GM23338 (cell line): ENCODE measurements at regions not wholly inside any gene's neighbourhood (a gene's known extent, or its start where the extent isn't known, plus 50 kb on each side); places are given as distances from the start of the nearest gene placed in this dataset.

Experiments
- ATAC-seq: fragments of 200-7000 bp; cut with Tn5 transposase; 3 replicates; pipeline ENCODE4 v1.9.1; 2020
- DNase-seq: peaks from one replicate; pipeline ENCODE4 v3.0.0-alpha.2; 2015; ENCODE audit warnings: low spot score
- H2AFZ ChIP-seq: fragments of 200-600 bp; sonication (generic); 2 replicates; pipeline ENCODE4 v1.8.0; 2016; ENCODE audit warnings: antibody characterized with exemption, mild to moderate bottlenecking, moderate library complexity
- H3F3A ChIP-seq: fragments of 200-600 bp; sonication (generic); replicated peaks from 2 replicates; pipeline ENCODE4 v1.8.0; 2017; ENCODE audit warnings: antibody characterized with exemption, mixed run types, low read depth
- H3K27ac ChIP-seq: fragments of 200-600 bp; sonication (generic); 2 replicates; pipeline ENCODE4 v1.6.1; 2016; ENCODE audit warnings: low read depth
- H3K27me3 ChIP-seq: fragments of 200-600 bp; sonication (generic); 2 replicates; pipeline ENCODE4 v1.8.0; 2016; ENCODE audit warnings: mild to moderate bottlenecking, mixed run types, moderate library complexity; ENCODE audit not compliant: insufficient read depth
- H3K36me3 ChIP-seq: fragments of 200-600 bp; sonication (generic); 2 replicates; pipeline ENCODE4 v1.8.0; 2016; ENCODE audit warnings: mild to moderate bottlenecking; ENCODE audit not compliant: insufficient read depth
- H3K4me1 ChIP-seq: fragments of 200-600 bp; sonication (generic); 2 replicates; pipeline ENCODE4 v1.8.0; 2016; ENCODE audit warnings: mild to moderate bottlenecking, moderate library complexity; ENCODE audit not compliant: insufficient read depth
- H3K4me2 ChIP-seq: fragments of 200-600 bp; sonication (generic); 2 replicates; pipeline ENCODE4 v1.7.1; 2017; ENCODE audit warnings: mixed run types
- H3K4me3 ChIP-seq: fragments of 200-600 bp; sonication (generic); 2 replicates; pipeline ENCODE4 v1.6.1; 2016; ENCODE audit warnings: mixed run types
- H3K79me2 ChIP-seq: fragments of 200-600 bp; sonication (generic); replicated peaks from 2 replicates; pipeline ENCODE4 v1.8.0; 2017; ENCODE audit warnings: mild to moderate bottlenecking; ENCODE audit not compliant: insufficient read depth
- H3K9me2 ChIP-seq: fragments of 200-600 bp; sonication (generic); 2 replicates; pipeline ENCODE4 v1.8.0; 2017; ENCODE audit not compliant: insufficient read depth
- H4K20me1 ChIP-seq: fragments of 200-600 bp; sonication (generic); replicated peaks from 2 replicates; pipeline ENCODE4 v1.8.0; 2017; ENCODE audit warnings: mild to moderate bottlenecking; ENCODE audit not compliant: insufficient read depth
- H3K27ac Mint-ChIP-seq: 2 replicates; pipeline ENCODE4 v1.8.0; 2020; ENCODE audit warnings: inconsistent platforms, mild to moderate bottlenecking, moderate library complexity, mixed read lengths
- H3K27me3 Mint-ChIP-seq: 3 replicates; pipeline ENCODE4 v1.8.0; 2022; ENCODE audit warnings: low read depth, mild to moderate bottlenecking, moderate library complexity, mixed read lengths, inconsistent platforms; ENCODE audit not compliant: insufficient read depth, poor library complexity
- H3K36me3 Mint-ChIP-seq: 3 replicates; pipeline ENCODE4 v1.8.0; 2021; ENCODE audit warnings: low read depth, mild to moderate bottlenecking, inconsistent platforms, moderate library complexity, mixed read lengths
- H3K4me1 Mint-ChIP-seq: 3 replicates; pipeline ENCODE4 v1.8.0; 2020; ENCODE audit warnings: mild to moderate bottlenecking, inconsistent platforms, mixed read lengths
- H3K4me3 Mint-ChIP-seq: 3 replicates; pipeline ENCODE4 v1.8.0; 2021; ENCODE audit warnings: moderate library complexity, mild to moderate bottlenecking, inconsistent platforms, mixed read lengths
- H3K9me3 Mint-ChIP-seq: 3 replicates; pipeline ENCODE4 v1.8.0; 2020; ENCODE audit warnings: moderate library complexity, mild to moderate bottlenecking, inconsistent platforms, mixed read lengths
- EZH2 ChIP-seq: fragments of 200-600 bp; sonication (generic); IDR thresholded peaks from one replicate; pipeline ENCODE4 v1.8.0; 2017; ENCODE audit warnings: antibody characterized with exemption, mild to moderate bottlenecking, low read depth; ENCODE audit not compliant: unreplicated experiment
- POLR2AphosphoS5 ChIP-seq: IDR thresholded peaks from 2 replicates; pipeline ENCODE4 v1.6.1; 2016; ENCODE audit warnings: antibody characterized with exemption, low read depth
- ZNF331 ChIP-seq: fragments of 250-450 bp; sonication (Bioruptor Pico); IDR thresholded peaks from 2 replicates; pipeline ENCODE4 v1.5.0; 2020; ENCODE audit warnings: low read depth, mild to moderate bottlenecking, moderate library complexity
- TF ChIP-seq, protein P1 (sequence below): IDR thresholded peaks from 2 replicates; pipeline ENCODE4 v1.6.1; 2016; ENCODE audit warnings: antibody characterized with exemption
- TF ChIP-seq, protein P2 (sequence below), 2 experiments: fragments of 200-600 bp in 1 of 2; sonication (generic) in 1 of 2; conservative IDR thresholded peaks; 2 replicates each; pipeline versions ENCODE4 v1.5.1 to v1.6.1; 2016 to 2017; ENCODE audit warnings: antibody characterized with exemption in 2 of 2, low read depth in 2 of 2, mild to moderate bottlenecking in 2 of 2, moderate library complexity in 1 of 2
- TF ChIP-seq, protein P3 (sequence below): fragments of 250-450 bp; sonication (Bioruptor Pico); IDR thresholded peaks from 2 replicates; pipeline ENCODE4 v1.5.0; 2020; ENCODE audit warnings: mild to moderate bottlenecking, moderate library complexity

DNA sequence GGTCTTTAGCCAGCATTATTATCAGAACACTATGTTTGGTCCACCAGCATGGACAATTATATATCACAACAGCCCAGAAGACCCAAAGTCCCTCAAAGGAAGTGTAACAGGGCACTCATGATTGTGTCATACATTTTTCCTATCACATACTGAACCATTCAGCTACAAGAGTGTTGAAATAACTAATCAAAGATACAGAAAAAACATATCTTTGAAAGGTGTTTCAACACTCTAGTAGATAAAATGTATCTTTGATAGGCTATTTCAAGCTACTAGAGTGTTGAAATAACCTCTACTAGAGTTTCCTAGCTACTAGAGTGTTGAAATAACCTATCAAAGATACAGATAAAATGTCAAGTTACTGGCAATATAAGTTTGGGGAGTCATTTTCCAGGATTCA lies 545.0 kb downstream of the PRR16 start:
- Histone ChIP-seq H3K27ac (no peak overlapping the region), H3K4me2 (no peak overlapping the region), H3K4me1 (no peaks in the 10 kb centered on the region), H3F3A (no peaks in the 10 kb centered on the region), H3K36me3 (no peaks in the 10 kb centered on the region), H3K9me2 (no peaks in the 10 kb centered on the region), H3K79me2 (no peaks in the 10 kb centered on the region), H2AFZ (no peak overlapping the region), H4K20me1 (no peaks in the 10 kb centered on the region), H3K4me3 (no peak overlapping the region), H3K27me3 (no peaks in the 10 kb centered on the region)
- H3K4me1 Mint-ChIP-seq = no peaks in the 10 kb centered on the region
- no peaks in the 10 kb centered on the region for H3K27me3 Mint-ChIP-seq
- H3K4me3 Mint-ChIP-seq = no peak overlapping the region
- ATAC-seq (no peak), DNase-seq (no peak)
- H3K27ac Mint-ChIP-seq = no peak overlapping the region
- TF ChIP-seq, protein P1, sequence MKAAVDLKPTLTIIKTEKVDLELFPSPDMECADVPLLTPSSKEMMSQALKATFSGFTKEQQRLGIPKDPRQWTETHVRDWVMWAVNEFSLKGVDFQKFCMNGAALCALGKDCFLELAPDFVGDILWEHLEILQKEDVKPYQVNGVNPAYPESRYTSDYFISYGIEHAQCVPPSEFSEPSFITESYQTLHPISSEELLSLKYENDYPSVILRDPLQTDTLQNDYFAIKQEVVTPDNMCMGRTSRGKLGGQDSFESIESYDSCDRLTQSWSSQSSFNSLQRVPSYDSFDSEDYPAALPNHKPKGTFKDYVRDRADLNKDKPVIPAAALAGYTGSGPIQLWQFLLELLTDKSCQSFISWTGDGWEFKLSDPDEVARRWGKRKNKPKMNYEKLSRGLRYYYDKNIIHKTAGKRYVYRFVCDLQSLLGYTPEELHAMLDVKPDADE = no peak
- TF ChIP-seq POLR2AphosphoS5 = no peak
- TF ChIP-seq, protein P2, sequence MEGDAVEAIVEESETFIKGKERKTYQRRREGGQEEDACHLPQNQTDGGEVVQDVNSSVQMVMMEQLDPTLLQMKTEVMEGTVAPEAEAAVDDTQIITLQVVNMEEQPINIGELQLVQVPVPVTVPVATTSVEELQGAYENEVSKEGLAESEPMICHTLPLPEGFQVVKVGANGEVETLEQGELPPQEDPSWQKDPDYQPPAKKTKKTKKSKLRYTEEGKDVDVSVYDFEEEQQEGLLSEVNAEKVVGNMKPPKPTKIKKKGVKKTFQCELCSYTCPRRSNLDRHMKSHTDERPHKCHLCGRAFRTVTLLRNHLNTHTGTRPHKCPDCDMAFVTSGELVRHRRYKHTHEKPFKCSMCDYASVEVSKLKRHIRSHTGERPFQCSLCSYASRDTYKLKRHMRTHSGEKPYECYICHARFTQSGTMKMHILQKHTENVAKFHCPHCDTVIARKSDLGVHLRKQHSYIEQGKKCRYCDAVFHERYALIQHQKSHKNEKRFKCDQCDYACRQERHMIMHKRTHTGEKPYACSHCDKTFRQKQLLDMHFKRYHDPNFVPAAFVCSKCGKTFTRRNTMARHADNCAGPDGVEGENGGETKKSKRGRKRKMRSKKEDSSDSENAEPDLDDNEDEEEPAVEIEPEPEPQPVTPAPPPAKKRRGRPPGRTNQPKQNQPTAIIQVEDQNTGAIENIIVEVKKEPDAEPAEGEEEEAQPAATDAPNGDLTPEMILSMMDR (conservative IDR thresholded peaks at IDR 0.05; ENCODE audit: low read depth in 2 of 2) = no peak
- TF ChIP-seq, protein P3, sequence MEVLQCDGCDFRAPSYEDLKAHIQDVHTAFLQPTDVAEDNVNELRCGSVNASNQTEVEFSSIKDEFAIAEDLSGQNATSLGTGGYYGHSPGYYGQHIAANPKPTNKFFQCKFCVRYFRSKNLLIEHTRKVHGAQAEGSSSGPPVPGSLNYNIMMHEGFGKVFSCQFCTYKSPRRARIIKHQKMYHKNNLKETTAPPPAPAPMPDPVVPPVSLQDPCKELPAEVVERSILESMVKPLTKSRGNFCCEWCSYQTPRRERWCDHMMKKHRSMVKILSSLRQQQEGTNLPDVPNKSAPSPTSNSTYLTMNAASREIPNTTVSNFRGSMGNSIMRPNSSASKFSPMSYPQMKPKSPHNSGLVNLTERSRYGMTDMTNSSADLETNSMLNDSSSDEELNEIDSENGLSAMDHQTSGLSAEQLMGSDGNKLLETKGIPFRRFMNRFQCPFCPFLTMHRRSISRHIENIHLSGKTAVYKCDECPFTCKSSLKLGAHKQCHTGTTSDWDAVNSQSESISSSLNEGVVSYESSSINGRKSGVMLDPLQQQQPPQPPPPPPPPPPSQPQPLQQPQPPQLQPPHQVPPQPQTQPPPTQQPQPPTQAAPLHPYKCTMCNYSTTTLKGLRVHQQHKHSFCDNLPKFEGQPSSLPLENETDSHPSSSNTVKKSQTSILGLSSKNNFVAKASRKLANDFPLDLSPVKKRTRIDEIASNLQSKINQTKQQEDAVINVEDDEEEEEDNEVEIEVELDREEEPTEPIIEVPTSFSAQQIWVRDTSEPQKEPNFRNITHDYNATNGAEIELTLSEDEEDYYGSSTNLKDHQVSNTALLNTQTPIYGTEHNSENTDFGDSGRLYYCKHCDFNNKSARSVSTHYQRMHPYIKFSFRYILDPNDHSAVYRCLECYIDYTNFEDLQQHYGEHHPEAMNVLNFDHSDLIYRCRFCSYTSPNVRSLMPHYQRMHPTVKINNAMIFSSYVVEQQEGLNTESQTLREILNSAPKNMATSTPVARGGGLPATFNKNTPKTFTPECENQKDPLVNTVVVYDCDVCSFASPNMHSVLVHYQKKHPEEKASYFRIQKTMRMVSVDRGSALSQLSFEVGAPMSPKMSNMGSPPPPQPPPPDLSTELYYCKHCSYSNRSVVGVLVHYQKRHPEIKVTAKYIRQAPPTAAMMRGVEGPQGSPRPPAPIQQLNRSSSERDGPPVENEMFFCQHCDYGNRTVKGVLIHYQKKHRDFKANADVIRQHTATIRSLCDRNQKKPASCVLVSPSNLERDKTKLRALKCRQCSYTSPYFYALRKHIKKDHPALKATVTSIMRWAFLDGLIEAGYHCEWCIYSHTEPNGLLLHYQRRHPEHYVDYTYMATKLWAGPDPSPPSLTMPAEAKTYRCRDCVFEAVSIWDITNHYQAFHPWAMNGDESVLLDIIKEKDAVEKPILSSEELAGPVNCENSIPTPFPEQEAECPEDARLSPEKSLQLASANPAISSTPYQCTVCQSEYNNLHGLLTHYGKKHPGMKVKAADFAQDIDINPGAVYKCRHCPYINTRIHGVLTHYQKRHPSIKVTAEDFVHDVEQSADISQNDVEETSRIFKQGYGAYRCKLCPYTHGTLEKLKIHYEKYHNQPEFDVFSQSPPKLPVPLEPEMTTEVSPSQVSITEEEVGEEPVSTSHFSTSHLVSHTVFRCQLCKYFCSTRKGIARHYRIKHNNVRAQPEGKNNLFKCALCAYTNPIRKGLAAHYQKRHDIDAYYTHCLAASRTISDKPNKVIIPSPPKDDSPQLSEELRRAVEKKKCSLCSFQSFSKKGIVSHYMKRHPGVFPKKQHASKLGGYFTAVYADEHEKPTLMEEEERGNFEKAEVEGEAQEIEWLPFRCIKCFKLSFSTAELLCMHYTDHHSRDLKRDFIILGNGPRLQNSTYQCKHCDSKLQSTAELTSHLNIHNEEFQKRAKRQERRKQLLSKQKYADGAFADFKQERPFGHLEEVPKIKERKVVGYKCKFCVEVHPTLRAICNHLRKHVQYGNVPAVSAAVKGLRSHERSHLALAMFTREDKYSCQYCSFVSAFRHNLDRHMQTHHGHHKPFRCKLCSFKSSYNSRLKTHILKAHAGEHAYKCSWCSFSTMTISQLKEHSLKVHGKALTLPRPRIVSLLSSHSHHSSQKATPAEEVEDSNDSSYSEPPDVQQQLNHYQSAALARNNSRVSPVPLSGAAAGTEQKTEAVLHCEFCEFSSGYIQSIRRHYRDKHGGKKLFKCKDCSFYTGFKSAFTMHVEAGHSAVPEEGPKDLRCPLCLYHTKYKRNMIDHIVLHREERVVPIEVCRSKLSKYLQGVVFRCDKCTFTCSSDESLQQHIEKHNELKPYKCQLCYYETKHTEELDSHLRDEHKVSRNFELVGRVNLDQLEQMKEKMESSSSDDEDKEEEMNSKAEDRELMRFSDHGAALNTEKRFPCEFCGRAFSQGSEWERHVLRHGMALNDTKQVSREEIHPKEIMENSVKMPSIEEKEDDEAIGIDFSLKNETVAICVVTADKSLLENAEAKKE (CRISPR knock-in tag) = no peak
- TF ChIP-seq ZNF331 (CRISPR knock-in tag) = no peak
- TF ChIP-seq EZH2 = no peak
- no peaks in the 10 kb centered on the region for H3K9me3 Mint-ChIP-seq
- no peaks in the 10 kb centered on the region for H3K36me3 Mint-ChIP-seq
